Esophagus squamous epithelium (tissue), 4 donors: ENCODE measurements at regions not wholly inside any gene's neighbourhood (a gene's known extent, or its start where the extent isn't known, plus 50 kb on each side); places are given as distances from the start of the nearest gene placed in this dataset.

Experiments
- POLR2A ChIP-seq, 4 donors: fragments of 450-650 bp; IDR thresholded peaks; one replicate each; pipeline ENCODE4 v1.6.1; 2017; ENCODE audit warnings: antibody characterized with exemption in 4 of 4, mild to moderate bottlenecking in 4 of 4, moderate library complexity in 3 of 4
- TF ChIP-seq, protein P1 (sequence below), 6 experiments: fragments of 450-650 bp in 4 of 6; fragments of 200-600 bp in 2 of 6; sonication (generic) in 2 of 6; IDR thresholded peaks; one replicate each; pipeline ENCODE4 v1.5.1; 2016 to 2019; ENCODE audit warnings: antibody characterized with exemption in 6 of 6, mild to moderate bottlenecking in 4 of 6, moderate library complexity in 4 of 6

DNA sequence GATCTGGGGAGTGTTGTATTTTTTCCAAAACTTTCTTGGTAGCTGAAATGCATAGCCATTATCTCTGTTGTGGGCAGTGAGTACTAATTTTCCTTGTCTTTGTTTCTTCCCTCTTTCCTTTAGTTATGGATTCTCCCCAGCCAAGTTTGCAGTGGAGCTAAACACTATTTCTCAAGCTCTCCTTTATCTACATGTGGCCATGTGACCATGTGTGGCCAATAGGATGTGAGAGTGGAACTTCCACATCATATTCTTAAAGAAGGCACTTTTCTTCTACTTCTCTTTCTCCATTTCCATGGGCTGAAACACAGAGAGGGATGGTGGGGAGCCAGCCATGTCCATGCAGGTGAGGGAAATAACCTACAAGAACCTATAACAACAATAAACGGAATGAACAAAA lies 230.8 kb downstream of the CTH start:
- TF ChIP-seq, protein P1, sequence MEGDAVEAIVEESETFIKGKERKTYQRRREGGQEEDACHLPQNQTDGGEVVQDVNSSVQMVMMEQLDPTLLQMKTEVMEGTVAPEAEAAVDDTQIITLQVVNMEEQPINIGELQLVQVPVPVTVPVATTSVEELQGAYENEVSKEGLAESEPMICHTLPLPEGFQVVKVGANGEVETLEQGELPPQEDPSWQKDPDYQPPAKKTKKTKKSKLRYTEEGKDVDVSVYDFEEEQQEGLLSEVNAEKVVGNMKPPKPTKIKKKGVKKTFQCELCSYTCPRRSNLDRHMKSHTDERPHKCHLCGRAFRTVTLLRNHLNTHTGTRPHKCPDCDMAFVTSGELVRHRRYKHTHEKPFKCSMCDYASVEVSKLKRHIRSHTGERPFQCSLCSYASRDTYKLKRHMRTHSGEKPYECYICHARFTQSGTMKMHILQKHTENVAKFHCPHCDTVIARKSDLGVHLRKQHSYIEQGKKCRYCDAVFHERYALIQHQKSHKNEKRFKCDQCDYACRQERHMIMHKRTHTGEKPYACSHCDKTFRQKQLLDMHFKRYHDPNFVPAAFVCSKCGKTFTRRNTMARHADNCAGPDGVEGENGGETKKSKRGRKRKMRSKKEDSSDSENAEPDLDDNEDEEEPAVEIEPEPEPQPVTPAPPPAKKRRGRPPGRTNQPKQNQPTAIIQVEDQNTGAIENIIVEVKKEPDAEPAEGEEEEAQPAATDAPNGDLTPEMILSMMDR (IDR thresholded peaks at IDR 0.05) = no peak
- no peak for TF ChIP-seq POLR2A (IDR thresholded peaks at IDR 0.05)
